CD1c-positive myeloid dendritic cell (primary cell): ENCODE measurements at regions not wholly inside any gene's neighbourhood (a gene's known extent, or its start where the extent isn't known, plus 50 kb on each side); places are given as distances from the start of the nearest gene placed in this dataset.

Experiments used
- DNase-seq: peaks from one replicate; pipeline ENCODE4 v3.0.0-alpha.2; 2016; ENCODE audit errors: extremely low spot score

DNA sequence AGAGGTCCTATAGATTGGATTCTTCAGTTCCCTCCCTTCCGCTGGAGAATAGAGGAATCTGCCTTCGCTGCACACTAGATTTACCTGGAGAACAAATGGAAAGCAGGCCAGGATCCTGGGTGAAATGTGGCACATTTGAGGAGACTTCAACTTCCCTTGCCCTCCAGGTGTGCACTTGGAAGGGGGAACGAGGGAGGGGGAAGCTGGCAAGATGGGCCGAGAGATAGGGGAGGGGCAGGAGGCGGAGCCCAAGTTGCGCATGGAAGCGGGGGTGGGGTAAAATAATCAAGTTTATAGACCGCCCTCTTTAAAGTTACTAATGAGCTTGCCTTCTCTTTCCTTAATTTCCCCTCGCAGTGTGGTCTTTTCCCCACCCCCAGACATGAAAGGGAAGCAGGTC is 155.7 kb upstream of the CAMK1G start:
- DNase-seq: no peak

DNA sequence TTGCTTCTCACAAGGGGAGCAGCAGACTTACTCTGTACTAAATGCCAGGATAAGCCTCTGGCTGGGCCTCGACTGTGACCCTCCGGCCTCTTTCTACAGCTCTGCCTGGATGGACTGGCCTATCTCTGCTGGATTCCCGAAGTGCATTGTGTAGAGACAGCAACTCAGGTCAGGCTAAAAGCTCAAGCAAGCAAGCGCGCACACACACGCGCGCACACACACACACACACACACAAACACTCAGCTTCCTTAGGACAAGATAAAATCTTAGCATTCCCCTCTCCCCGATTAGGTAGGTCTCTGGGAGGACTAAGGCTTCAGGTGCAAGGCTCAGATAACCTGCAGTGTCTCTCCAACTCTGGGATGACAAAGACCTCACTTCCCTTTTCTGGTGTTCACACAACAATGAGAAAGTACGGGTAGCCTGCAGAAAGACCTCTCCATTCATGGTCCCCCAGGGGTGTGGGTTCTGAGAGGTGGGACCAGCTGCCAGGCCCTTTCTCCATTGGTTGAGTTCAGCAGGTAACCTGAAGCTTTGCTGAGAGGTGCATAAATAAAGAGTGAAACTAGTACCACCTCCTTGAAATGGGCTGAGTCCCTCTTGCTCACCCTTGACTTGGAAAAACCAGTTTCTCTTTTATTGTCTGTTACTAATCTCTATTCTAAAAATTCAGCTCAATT is 155.1 kb upstream of the CAMK1G start:
- DNase-seq: no peak

DNA sequence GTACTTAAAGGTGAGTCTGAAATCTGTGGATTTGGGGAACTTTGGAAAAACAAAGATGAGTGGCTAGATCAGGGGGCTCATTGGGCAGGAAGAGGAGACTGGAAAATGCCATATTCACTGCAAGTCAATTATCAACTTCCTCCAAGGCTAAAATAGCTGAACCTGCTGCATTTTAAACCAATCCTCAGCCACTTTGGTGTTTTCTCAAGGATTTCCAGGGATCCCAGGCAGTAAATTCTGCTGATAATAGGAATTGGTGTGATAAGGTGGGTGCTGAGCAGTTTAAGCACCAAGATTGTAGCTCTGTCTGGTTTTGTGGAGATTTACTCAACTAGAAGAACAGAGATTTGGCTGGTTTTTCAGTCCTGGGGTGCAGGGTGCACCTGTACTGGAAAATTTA is 153.9 kb upstream of the CAMK1G start:
- no peak for DNase-seq

DNA sequence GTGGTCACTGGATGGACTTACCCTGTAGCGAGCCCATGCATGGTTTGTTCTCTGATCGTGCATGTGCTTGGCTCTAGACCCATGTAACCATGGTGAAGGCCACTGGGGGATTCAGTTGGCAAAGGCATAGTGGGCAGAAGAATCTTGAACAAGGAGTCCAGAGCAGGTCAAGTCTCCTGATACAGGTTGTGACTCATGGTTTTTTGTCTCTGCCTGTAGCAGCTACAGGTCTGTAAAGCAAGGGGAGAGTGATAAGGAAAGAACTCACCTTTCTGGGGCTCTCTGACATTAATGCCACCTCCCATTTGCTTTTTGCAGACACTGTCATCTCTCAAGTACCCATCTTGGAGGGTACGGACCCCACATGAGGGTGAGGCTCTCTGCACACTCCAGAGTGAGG is 153.4 kb upstream of the CAMK1G start:
- no peak for DNase-seq

DNA sequence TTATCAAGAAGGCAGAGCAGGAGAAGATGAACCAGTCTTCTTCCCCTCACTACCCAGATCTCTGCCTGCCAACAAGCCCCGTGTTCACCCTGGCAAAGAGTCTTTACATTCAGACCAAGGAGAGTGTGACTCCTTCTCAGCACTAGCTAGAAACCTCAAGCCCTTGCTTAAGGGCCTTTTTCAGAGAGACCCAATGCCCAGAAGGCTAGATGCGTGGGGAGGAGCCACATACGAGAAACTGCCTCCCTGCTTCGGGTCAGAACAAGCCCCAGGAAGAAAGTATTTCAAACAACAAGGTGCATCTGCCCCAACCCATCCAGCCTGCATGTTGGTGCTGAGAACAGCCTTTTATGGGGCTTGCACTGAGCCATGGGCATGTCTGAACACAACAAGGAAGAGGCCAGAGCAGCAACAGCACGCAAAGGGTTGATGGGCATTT is 152.7 kb upstream of the CAMK1G start:
- no peak for DNase-seq

DNA sequence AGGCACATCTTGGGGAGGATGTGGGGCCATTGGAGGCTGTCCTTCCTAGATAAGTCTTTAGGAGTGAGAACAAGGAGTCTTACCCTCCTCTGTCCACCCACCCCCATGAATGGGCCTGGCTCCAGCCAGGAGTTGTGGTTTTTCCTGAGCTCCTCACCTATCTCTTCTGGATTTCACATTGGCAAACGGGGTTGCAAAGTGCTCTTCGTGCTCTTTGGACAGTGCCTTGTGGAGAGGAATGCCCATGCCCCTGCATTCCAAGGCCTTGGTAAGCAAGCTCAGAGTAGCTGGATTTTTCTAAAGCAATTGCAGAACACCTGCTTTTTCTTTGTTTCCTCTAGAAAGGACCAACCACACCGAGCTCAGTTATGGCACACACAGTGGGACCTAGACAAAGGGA is 152.1 kb upstream of the CAMK1G start:
- DNase-seq: no peak

DNA sequence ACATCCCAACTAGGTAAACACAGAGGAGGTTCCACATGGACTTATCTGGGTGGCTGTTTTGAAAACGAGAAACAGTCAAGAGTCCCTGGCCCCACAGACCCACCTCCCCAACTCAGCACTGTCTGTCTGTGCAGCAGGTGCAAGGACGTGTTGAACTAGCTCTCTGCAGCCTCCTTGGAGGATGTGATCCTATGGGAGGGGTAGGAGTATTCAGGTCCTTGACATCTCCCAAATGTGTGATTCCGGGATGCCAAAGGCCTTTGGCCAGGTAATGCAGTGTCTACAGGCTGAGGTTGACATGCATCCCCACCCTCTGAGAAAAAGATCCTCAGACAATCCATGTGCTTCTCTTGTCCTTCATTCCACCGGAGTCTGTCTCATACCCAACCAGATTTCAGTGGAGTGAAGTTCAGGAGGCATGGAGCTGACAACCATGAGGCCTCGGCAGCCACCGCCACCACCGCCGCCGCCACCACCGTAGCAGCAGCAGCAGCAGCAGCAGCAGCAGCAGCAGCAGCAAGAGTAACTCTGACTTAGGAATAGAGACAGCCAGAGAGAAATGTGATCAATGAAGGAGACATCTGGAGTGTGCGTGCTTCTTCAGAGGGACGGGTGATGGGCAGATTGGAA is 151.6 kb upstream of the CAMK1G start:
- no peak for DNase-seq

DNA sequence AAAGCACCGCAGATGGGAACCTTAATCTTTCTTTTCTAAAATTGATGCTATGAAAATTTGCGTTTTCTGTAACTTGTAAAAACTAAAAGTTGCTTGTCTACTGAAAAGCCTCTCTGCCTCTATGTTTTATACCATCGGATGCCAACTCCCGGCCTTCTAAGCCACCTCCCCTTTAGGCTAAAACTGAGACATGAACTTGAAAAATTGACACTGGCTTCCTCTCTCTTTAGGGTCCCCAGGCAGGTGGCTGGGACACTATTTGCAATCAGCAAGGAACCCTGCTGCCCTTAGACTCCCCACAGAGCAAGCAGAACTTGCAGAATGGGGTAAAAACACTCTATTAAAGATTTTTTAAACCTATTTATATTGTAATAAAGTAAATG is 151.1 kb upstream of the CAMK1G start:
- no peak for DNase-seq

DNA sequence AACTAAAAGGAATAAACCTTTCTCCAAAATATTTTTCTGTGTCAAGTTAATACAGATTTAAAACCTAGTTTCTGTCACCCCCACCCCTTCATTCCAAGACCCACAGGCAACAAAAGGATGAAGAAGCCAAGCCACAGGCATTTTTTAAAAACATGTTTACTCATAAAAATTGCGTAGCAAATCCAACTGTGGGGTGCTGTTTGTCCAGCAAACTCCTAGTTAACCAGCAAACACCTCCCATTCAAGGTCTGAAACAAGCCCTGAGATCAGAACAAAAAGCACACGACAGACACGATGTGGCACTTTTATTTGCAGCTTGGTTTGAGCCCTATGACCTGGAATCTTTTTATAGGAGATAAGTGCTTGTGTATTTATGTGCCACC is 149.9 kb upstream of the CAMK1G start:
- DNase-seq: no peak

DNA sequence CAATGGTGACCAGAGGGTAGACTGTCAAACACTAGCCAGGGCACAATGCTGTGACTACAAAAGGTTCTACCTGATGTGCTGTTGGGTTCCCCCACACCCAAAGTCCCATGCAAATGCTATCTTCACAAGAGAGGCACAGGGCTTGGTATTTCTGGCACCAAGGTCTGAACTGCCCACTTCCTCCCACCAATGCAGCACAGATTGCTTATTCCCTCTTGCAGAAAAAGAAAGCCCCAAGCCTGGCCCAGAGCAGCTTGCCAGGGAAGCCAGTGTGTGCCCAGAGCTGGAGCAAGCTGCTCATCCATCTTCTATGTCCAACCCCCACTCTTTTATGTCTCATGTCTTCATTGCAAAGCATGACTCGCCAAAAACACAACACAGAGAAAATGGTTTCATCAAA is 149.4 kb upstream of the CAMK1G start:
- no peak for DNase-seq

DNA sequence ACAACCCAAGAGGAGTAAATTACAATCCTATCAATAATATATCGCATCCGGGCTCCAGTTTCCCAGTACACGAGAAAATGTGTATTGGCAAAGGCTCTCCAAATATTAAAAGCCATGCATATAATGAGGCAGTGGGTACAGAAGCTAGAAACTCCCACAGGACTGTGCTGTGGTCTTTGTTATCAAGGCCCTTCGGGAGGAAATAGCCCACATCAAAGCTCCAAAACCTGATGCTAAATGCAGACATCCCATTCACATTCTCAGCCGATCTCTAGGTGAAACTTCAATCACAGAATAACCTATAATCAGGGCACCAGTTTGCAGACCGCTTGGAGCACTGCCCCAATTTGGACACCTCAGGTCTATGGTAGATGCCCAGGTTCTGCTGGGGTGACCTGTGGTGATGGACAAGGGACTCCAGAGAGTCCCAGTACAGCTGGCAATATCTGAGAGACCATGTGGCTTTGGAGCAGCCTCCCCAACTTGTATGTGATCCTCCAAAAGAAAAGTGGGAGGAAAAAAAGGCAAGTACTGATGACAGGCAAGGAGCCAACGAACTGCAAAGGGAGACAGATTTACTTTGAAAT is 148.8 kb upstream of the CAMK1G start:
- no peak for DNase-seq

DNA sequence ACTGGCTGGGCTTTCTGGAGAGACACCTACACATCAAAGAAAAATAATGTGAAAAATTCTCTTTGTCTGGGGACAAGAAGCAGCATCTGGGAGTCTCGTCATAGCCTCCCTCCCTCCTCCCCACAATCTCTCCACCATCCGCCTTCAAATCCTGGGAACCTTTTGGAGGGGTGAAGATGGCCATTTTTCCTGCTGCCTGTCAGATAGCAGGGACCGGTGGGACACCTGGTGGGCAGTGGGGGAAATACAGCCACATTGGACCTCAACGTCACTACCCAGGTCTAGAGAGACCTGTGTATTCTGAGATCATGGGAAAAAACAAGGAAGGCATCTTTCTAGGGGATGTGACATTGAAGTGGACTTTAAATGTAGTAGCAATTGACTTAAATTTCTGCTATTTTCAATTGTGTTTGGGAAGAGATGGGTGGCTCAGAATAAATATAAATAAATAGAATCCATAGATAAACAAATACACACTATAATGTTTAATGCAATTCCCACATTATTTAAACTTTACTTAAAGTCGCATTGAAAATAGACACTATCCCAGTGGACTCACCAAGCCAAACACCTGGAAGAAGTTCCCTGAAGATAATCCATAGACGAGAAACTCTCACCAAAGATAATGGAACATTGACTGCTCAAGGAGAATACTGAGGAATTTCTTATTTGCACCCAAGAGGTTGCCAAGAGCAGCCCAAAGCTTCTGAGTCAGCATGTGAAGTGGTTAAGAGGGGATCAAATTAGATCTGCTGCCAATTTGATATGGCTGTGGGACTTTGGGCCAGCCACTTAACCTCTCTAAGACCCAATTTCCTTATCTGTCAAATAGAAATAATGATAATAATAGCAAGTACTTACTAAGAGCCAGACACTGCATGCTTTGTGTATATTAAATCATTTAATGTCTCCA is 147.6 kb upstream of the CAMK1G start:
- peak; percentile 66 for DNase-seq

DNA sequence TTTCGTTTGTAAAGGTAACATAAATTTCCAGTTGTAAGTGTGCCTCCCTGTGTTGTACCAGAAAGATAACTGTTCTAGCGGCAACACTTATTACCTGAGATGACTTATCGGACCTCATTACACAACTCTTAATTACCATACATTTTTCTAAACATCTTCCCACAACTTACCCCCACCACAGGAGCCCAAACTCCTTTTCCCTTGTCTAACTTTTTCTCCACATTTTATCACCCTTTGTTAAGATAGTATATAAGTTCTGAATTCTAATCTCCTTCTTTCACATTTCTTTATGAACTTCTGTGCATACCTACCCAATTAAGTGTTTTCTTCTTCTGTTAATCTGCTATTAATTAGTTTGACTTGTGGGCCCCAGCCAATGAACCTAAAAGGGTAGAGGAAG is 143.7 kb upstream of the CAMK1G start:
- no peak for DNase-seq

DNA sequence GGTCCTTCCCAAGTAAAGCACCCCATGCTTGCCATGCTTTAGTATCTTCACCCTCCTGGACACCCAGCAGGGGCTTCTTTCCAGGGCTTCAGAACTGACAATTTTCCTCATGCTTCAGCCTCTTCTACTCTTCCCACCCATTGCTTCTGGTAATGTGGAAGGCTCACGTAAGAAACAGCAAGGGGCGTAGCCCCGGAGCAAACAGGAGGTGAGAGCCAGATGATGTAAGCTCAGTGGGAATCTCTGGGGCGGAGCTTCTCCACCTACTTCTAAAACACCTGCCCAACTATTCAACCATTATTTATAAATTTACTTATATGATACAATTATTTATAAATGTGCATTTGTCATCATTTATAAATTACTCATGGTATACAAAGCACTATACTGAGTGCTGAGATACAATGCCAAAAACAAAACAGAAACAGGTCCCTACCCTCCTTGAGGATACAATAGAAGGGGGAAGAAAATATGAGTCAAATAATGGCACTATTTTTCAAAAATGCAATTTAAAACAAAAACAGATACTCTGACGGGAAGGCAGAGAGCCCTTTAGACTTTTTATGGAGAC is 140.1 kb upstream of the CAMK1G start:
- DNase-seq: no peak

DNA sequence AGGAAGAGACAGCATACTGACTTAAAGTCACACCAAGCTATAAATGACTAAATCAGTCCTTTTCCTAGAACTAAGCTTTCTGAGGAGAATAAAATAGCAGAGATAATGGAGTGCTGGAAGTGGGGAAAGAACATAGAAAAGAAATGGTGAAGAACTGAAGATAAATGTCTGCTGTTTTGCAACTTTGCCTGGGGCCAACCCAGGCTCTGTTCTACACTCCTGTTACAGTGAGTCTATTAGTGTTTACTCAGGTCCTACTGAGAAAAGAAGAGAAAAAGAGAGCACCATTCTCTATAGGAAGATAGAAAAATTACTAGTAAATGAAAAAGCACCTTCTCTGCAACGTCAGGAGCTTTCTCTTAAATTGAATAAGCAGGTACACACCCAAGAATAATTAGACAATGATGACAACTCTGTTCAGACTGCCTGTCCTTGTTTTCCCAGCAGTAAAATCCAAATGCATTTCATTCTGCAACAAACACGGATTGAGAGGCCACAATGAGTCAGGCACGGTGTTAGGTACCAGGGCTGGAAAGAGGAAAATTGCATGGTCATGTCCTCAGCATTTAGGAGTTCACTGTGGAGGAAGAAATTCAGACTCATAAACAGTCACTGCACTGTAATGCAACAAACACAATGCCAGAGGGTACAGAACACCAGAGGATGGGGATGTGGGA is 139.4 kb upstream of the CAMK1G start:
- no peak for DNase-seq

DNA sequence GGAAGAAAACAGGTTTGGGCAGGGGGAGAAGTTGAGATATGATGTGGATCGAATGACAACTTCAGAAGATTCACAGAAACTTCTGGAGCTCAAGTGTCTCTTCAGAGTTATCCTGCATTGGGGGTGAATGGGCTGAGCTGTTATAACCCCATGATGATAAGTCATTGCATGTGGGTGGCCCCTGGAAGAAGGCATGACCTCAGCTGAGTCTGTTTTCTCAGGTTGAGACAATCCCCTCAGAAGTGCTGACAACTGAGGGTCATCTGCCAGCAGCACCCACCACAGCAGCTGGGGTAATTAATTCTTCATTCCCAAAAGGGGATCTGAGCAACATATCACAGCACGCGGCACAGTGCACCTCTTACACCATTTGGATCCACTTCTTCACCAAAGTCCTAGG is 138.6 kb upstream of the CAMK1G start:
- no peak for DNase-seq

DNA sequence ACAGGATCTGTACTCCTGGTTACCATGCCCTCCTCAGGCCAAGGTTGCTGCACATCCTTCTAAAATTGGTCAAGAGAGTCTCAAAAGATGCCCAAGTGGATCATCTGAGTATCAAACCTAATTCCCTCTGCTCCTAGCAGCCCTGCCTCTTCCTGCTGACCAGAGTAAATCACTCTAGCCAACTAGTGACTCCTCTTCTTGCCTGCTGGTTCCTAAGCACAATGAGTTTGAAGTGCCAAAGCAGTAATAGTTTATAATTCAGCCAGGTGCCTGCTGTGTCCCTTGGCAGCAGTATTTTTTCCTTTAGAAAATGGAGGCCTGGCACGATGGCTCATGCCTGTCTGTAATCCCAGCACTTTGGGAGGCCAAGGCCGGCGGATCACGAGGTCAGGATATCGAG is 137.9 kb upstream of the CAMK1G start:
- no peak for DNase-seq

DNA sequence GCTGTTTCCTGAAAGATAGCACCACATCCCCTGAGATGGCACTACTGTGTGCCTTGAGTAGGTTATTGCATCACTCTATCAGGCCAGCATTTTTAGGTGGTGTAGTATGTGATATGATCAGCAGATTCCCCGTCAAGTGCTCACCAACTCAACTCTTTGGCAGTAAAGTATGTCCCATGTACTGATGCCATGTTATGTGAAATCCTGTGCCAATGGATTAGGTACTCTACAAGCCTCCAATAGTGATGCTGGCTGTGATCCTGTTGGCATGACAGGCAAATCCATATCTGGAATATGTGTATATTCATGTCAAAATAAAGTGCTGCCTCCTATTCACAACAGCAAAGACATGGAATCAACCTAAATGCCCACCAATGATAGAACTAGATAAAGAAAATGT is 137.2 kb upstream of the CAMK1G start:
- no peak for DNase-seq

DNA sequence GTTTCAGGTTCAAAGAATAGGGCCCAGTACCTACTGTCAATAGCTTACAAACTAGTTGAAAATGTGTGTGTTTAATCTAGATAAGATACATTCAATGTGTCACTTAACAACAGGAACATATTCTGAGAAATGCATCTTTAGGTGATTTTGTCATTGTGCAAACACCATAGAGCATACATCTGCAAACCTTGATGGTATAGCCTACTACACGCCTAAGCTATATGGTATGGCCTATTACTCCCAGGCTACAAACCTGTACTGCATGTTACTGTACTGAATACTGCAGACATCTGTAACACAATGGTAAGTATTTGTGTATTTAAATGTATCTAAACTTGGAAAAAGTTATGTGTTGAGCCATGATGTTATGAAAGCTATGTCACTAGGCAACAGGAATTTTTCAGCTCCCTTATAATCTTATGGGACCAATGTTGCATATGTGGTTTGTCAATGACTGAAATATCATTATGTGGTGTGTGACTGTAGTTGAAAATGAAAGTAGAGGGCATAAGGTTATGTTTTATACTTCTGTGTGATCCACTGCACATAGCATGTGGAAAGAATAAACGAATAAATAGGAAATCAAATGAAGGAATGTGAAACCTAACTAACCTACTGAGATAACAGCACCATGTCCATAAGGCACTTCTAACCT is 129.0 kb upstream of the CAMK1G start:
- no peak for DNase-seq

DNA sequence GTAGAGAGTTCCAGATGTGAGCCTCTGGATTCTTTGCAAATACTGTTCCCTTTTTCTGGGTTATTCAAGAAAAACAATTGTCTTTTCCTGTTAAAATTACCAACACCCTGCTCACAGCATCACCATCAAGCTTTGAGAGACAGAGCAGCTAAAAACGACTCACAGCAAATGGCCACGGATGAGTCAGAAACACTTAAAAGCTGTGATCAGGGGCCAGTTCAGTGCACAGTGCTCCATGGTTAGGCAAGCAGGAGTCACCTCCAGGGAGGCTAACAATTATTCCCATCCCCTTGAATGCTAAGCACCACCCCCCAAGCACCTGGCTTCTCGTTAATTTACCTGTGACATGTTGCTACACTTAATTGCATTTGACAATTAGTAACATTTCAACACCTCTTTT is 128.4 kb upstream of the CAMK1G start:
- no peak for DNase-seq
